Colonic mucosa (tissue), 4 donors: ENCODE measurements at regions not wholly inside any gene's neighbourhood (a gene's known extent, or its start where the extent isn't known, plus 50 kb on each side); places are given as distances from the start of the nearest gene placed in this dataset.

Experiments
- DNase-seq: peaks from one replicate; pipeline ENCODE4 v3.0.0-alpha.2; 2020
- H3K27ac ChIP-seq: fragments of 200-600 bp; one replicate; pipeline ENCODE4 v1.8.0; 2021
- H3K27me3 ChIP-seq: fragments of 200-600 bp; one replicate; pipeline ENCODE4 v1.8.0; 2021
- H3K36me3 ChIP-seq: fragments of 200-600 bp; one replicate; pipeline ENCODE4 v1.8.0; 2021
- H3K4me1 ChIP-seq: fragments of 200-600 bp; one replicate; pipeline ENCODE4 v1.8.0; 2021; ENCODE audit warnings: mild to moderate bottlenecking
- H3K4me3 ChIP-seq: fragments of 200-600 bp; one replicate; pipeline ENCODE4 v1.8.0; 2021
- H3K9ac ChIP-seq, 2 donors: one replicate each; pipeline ENCODE4 v1.7.0; 2013; ENCODE audit warnings: control low read depth in 2 of 2, low read depth in 2 of 2, low read length in 2 of 2
- H3K9me3 ChIP-seq: fragments of 200-600 bp; one replicate; pipeline ENCODE4 v1.8.0; 2021
- intact Hi-C: fragments of 100-400 bp; cut with DNase I; formaldehyde crosslinking; loops from one replicate; pipeline ENCODE4 v1.14.1; 2022
- TF ChIP-seq, protein P1 (sequence below): fragments of 200-600 bp; IDR thresholded peaks from one replicate; pipeline ENCODE4 v1.8.0; 2022; ENCODE audit warnings: antibody characterized with exemption, mild to moderate bottlenecking
- donor health status: healthy.
- donor health status: DM: no; HTN: no; CAD: no.
- donor health status: DM: no; HTN: no; CAD: no.

DNA sequence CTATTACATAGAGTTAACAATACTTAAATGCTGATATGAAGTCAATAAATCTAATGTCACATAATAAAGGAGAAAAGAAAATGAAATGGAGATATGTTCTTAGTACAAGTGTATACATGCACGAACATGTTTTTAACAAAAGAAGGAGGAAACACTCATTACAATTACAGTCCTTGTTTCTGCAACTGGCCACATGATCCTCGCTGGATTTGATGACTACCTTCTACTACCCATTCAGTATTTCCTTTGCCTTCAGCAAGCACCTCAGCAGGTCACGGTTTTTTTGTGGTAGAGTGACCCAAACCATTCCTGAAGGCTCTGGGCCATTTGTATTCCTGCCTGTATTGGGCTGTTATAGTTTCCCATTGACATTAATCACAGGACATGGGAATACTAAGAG, 172.8 kb upstream of the CXADR start:
- Histone ChIP-seq H3K9me3 (no peaks in the 10 kb centered on the region), H3K4me3 (no peak overlapping the region), H3K36me3 (no peaks in the 10 kb centered on the region), H3K9ac (no peak overlapping the region), H3K27ac (no peak overlapping the region), H3K27me3 (no peaks in the 10 kb centered on the region), H3K4me1 (no peaks in the 10 kb centered on the region)
- intact Hi-C loops: no loop called here
- DNase-seq: no peak
- TF ChIP-seq, protein P1, sequence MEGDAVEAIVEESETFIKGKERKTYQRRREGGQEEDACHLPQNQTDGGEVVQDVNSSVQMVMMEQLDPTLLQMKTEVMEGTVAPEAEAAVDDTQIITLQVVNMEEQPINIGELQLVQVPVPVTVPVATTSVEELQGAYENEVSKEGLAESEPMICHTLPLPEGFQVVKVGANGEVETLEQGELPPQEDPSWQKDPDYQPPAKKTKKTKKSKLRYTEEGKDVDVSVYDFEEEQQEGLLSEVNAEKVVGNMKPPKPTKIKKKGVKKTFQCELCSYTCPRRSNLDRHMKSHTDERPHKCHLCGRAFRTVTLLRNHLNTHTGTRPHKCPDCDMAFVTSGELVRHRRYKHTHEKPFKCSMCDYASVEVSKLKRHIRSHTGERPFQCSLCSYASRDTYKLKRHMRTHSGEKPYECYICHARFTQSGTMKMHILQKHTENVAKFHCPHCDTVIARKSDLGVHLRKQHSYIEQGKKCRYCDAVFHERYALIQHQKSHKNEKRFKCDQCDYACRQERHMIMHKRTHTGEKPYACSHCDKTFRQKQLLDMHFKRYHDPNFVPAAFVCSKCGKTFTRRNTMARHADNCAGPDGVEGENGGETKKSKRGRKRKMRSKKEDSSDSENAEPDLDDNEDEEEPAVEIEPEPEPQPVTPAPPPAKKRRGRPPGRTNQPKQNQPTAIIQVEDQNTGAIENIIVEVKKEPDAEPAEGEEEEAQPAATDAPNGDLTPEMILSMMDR: no peak

DNA sequence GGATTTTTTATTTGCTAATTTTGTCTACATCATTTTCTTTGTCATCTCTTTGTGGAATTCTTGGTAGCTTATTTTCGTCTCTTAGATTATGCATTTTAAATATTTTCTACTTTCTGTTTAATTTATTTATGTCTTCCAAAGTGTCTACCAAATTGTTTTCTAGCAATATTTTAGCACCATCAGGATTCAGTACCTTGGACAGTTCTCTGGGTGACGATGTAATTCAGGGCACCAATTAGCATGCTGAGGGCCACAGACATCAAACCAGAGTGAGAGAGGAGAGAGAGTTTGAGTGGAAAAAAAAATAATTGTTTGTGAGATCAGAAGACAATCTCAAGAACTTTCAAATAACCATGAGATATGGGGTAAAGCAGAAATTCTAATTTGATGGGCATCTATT, 169.8 kb upstream of the CXADR start:
- H3K36me3 ChIP-seq: no peaks in the 10 kb centered on the region
- H3K27me3 ChIP-seq: no peaks in the 10 kb centered on the region
- no peaks in the 10 kb centered on the region for H3K9me3 ChIP-seq
- no peaks in the 10 kb centered on the region for H3K4me1 ChIP-seq
- H3K4me3 ChIP-seq: no peak overlapping the region
- no peak for DNase-seq
- TF ChIP-seq, protein P1: no peak
- H3K9ac ChIP-seq: no peak overlapping the region
- intact Hi-C loops: no loop called here
- H3K27ac ChIP-seq: no peak overlapping the region

GRCh38 chr21:17348357-17348756, 164.5 kb upstream of the CXADR start:
- intact Hi-C loops: no loop called here
- H3K27ac ChIP-seq: no peak overlapping the region
- no peak overlapping the region for H3K9ac ChIP-seq
- no peak overlapping the region for H3K4me3 ChIP-seq
- DNase-seq: no peak
- no peaks in the 10 kb centered on the region for H3K36me3 ChIP-seq
- TF ChIP-seq, protein P1: no peak
- no peaks in the 10 kb centered on the region for H3K4me1 ChIP-seq
- H3K9me3 ChIP-seq: no peaks in the 10 kb centered on the region
- H3K27me3 ChIP-seq: no peaks in the 10 kb centered on the region

- Histone ChIP-seq H3K4me1 (no peaks in the 10 kb centered on the region), H3K27ac (no peak overlapping the region), H3K4me3 (no peak overlapping the region), H3K27me3 (no peaks in the 10 kb centered on the region), H3K9ac (no peak overlapping the region), H3K9me3 (no peaks in the 10 kb centered on the region), H3K36me3 (no peaks in the 10 kb centered on the region)
- intact Hi-C loops: no loop called here
- TF ChIP-seq, protein P1: no peak
- no peak for DNase-seq
Measured at GRCh38 chr21:17348849-17349248, 164.0 kb upstream of the CXADR start.

GRCh38 chr21:17351766-17352165, 161.1 kb upstream of the CXADR start:
- Histone ChIP-seq H3K4me1 (no peaks in the 10 kb centered on the region), H3K36me3 (no peaks in the 10 kb centered on the region), H3K9ac (no peak overlapping the region), H3K27ac (no peak overlapping the region), H3K27me3 (no peaks in the 10 kb centered on the region), H3K9me3 (no peaks in the 10 kb centered on the region), H3K4me3 (no peak overlapping the region)
- no peak for DNase-seq
- TF ChIP-seq, protein P1: no peak
- intact Hi-C loops: no loop called here
